ENCODE measurements at regions not wholly inside any gene's neighbourhood (a gene's known extent, or its start where the extent isn't known, plus 50 kb on each side); places are given as distances from the start of the nearest gene placed in this dataset.

GRCh38 chr13:22777207-22777606, 403.6 kb upstream of the SGCG start:
- Histone ChIP-seq H2AK5ac (ENCODE audit: low read depth, low read length) (no peak overlapping the region), H4K5ac (ENCODE audit: low read depth, low read length) (no peak overlapping the region), H2BK120ac (ENCODE audit: low read depth, low read length) (no peak overlapping the region), H3K4me2 (ENCODE audit: low read depth, low read length) (no peak overlapping the region), H2AFZ (replicated peaks; ENCODE audit: low read length, poor library complexity) (no peak overlapping the region), H3K9me1 (ENCODE audit: insufficient read depth, low read length) (no peaks in the 10 kb centered on the region), H2BK20ac (ENCODE audit: low read depth, low read length) (no peak overlapping the region), H3K18ac (ENCODE audit: low read depth, low read length) (no peak overlapping the region), H4K91ac (ENCODE audit: insufficient read depth, low read depth, low read length) (no peak overlapping the region), H4K20me1 (ENCODE audit: insufficient read depth, low read length) (no peaks in the 10 kb centered on the region), H3K14ac (replicated peaks; ENCODE audit: low read depth, low read length) (no peak overlapping the region), H3K27me3 (ENCODE audit: control insufficient read depth, insufficient read depth, low read length) (no peaks in the 10 kb centered on the region), H3K9ac (ENCODE audit: low read depth, low read length) (no peak overlapping the region), H3K4me3 (ENCODE audit: insufficient read depth, low read depth, low read length) (no peak overlapping the region), H3K56ac (ENCODE audit: extremely low read depth, insufficient read depth, low read length) (no peak overlapping the region), H2BK15ac (ENCODE audit: low read depth, low read length) (no peak overlapping the region), H3K9me3 (ENCODE audit: control insufficient read depth, insufficient read depth, low read length) (no peaks in the 10 kb centered on the region), H2BK5ac (ENCODE audit: low read depth, low read length, poor library complexity, severe bottlenecking) (no peak overlapping the region), H2AK9ac (replicated peaks; ENCODE audit: low read depth, low read length, poor library complexity) (no peak overlapping the region), H3K27ac (ENCODE audit: insufficient read depth, low read length) (no peak overlapping the region), H3K4me1 (ENCODE audit: control insufficient read depth, insufficient read depth, low read length) (no peaks in the 10 kb centered on the region), H3K4ac (ENCODE audit: low read depth, low read length) (no peak overlapping the region), H3K79me1 (ENCODE audit: low read depth in 1 of 2, low read length in 2 of 2) (no peaks in the 10 kb centered on the region), H3K23ac (ENCODE audit: low read depth, low read length) (no peak overlapping the region), H3K36me3 (ENCODE audit: control insufficient read depth, insufficient read depth, low read length) (no peaks in the 10 kb centered on the region), H4K8ac (ENCODE audit: low read depth in 2 of 2, low read length in 2 of 2) (no peak overlapping the region)
- ChIA-PET POLR2A (ENCODE audit: unreplicated experiment) (no interaction called here), CTCF (no interaction called here)
- TF ChIP-seq CHD1 (IDR thresholded peaks at IDR 0.05; ENCODE audit: low read depth, low read length) (no peak), MAZ (IDR thresholded peaks at IDR 0.05; ENCODE audit: borderline replicate concordance, low read depth, low read length) (no peak), RFX5 (IDR thresholded peaks at IDR 0.05; ENCODE audit: low read depth, low read length) (no peak), USF2 (IDR thresholded peaks at IDR 0.05; ENCODE audit: low read depth, low read length) (no peak), MXI1 (IDR thresholded peaks at IDR 0.05; ENCODE audit: borderline replicate concordance, low read depth, low read length) (no peak), RAD21 (IDR thresholded peaks at IDR 0.05; ENCODE audit: low read length) (no peak), FOS (IDR thresholded peaks at IDR 0.05; ENCODE audit: low read depth, low read length) (no peak), MAFK (IDR thresholded peaks at IDR 0.05; ENCODE audit: low read depth, low read length) (no peak), SMC3 (IDR thresholded peaks at IDR 0.05; ENCODE audit: low read depth, low read length) (no peak), ELK1 (IDR thresholded peaks at IDR 0.05; ENCODE audit: borderline replicate concordance, low read depth, low read length) (no peak), CTCF (conservative IDR thresholded peaks at IDR 0.05; ENCODE audit: low read depth, low read length) (no peak), POLR2A (IDR thresholded peaks at IDR 0.05; ENCODE audit: low read depth, low read length) (no peak)
- BruUV-seq (replicated peaks), result no TSS peak
- no peak for ATAC-seq (ENCODE audit: low read depth)
- in situ Hi-C loops (cut with MboI; ENCODE audit: low sequenced_read_pairs) (loop anchor here (25.0 kb wide), 1 partner anchor 1140 kb away; no protein-coding TSS in a partner anchor), intact Hi-C loops (cut with micrococcal nuclease) (no loop called here), dilution Hi-C loops (cut with HindIII; ENCODE audit: low sequenced_read_pairs, unreplicated experiment) (no loop called here)
- no peak for DNase-seq
- WGBS, 2 experiments (ENCODE audit: extremely low coverage in 2 of 2, insufficient read length in 1 of 2), result no CpG with 5 or more reads among the region's 2 CpGs
